Mononuclear cell (primary cell): ENCODE measurements at regions not wholly inside any gene's neighbourhood (a gene's known extent, or its start where the extent isn't known, plus 50 kb on each side); places are given as distances from the start of the nearest gene placed in this dataset.

Source experiments
- H3K27me3 ChIP-seq: 2 replicates; pipeline ENCODE4 v1.6.0; 2011; ENCODE audit warnings: low read length, control low read depth; ENCODE audit not compliant: insufficient read depth
- H3K4me1 ChIP-seq: 2 replicates; pipeline ENCODE4 v1.5.1; 2011; ENCODE audit warnings: mild to moderate bottlenecking, low read length, control low read depth; ENCODE audit not compliant: insufficient read depth
- H3K4me3 ChIP-seq: 2 replicates; pipeline ENCODE4 v1.5.1; 2011; ENCODE audit warnings: mild to moderate bottlenecking, low read length, moderate library complexity
- H3K9me3 ChIP-seq: 2 replicates; pipeline ENCODE4 v1.5.1; 2011; ENCODE audit warnings: low read depth, mild to moderate bottlenecking, control low read depth, low read length

GRCh38 chr10:117734731-117735405 is 192.3 kb downstream of the EMX2 start:
- peaks cover 56% of the 10 kb centered on the region for H3K27me3 ChIP-seq
- no peaks in the 10 kb centered on the region for H3K9me3 ChIP-seq
- no peak overlapping the region for H3K4me3 ChIP-seq
- H3K4me1 ChIP-seq = no peaks in the 10 kb centered on the region

- no peaks in the 10 kb centered on the region for H3K4me1 ChIP-seq
- H3K27me3 ChIP-seq = peaks cover 45% of the 10 kb centered on the region
- H3K9me3 ChIP-seq = no peaks in the 10 kb centered on the region
- no peak overlapping the region for H3K4me3 ChIP-seq
Observed at GRCh38 chr10:117736655-117737054, 194.1 kb downstream of the EMX2 start.

GRCh38 chr10:117740088-117740487 is 197.5 kb downstream of the EMX2 start:
- H3K4me3 ChIP-seq = no peak overlapping the region
- peaks cover 12% of the 10 kb centered on the region for H3K27me3 ChIP-seq
- no peaks in the 10 kb centered on the region for H3K4me1 ChIP-seq
- H3K9me3 ChIP-seq = no peaks in the 10 kb centered on the region

- Histone ChIP-seq H3K4me1 (no peaks in the 10 kb centered on the region), H3K9me3 (no peaks in the 10 kb centered on the region), H3K27me3 (peaks cover 6% of the 10 kb centered on the region), H3K4me3 (no peak overlapping the region)
Observed at GRCh38 chr10:117740691-117741222, 198.2 kb downstream of the EMX2 start.

- Histone ChIP-seq H3K9me3 (no peaks in the 10 kb centered on the region), H3K4me1 (no peaks in the 10 kb centered on the region), H3K4me3 (no peak overlapping the region), H3K27me3 (no peaks in the 10 kb centered on the region)
Observed at GRCh38 chr10:117741524-117741923, 199.0 kb downstream of the EMX2 start.

- Histone ChIP-seq H3K4me1 (no peaks in the 10 kb centered on the region), H3K27me3 (no peaks in the 10 kb centered on the region), H3K4me3 (no peak overlapping the region), H3K9me3 (no peaks in the 10 kb centered on the region)
Observed at GRCh38 chr10:117743509-117743908, 201.0 kb downstream of the EMX2 start.

GRCh38 chr10:117745301-117745700 is 202.8 kb downstream of the EMX2 start:
- Histone ChIP-seq H3K4me3 (no peak overlapping the region), H3K4me1 (no peaks in the 10 kb centered on the region), H3K9me3 (no peaks in the 10 kb centered on the region), H3K27me3 (no peaks in the 10 kb centered on the region)

GRCh38 chr10:117746541-117747448 is 204.2 kb downstream of the EMX2 start:
- Histone ChIP-seq H3K4me3 (no peak overlapping the region), H3K4me1 (no peaks in the 10 kb centered on the region), H3K27me3 (no peaks in the 10 kb centered on the region), H3K9me3 (no peaks in the 10 kb centered on the region)

- Histone ChIP-seq H3K9me3 (no peaks in the 10 kb centered on the region), H3K27me3 (no peaks in the 10 kb centered on the region), H3K4me3 (no peak overlapping the region), H3K4me1 (no peaks in the 10 kb centered on the region)
Observed at GRCh38 chr10:117747636-117748035, 205.1 kb downstream of the EMX2 start.

- no peaks in the 10 kb centered on the region for H3K4me1 ChIP-seq
- no peaks in the 10 kb centered on the region for H3K27me3 ChIP-seq
- no peak overlapping the region for H3K4me3 ChIP-seq
- no peaks in the 10 kb centered on the region for H3K9me3 ChIP-seq
Observed at GRCh38 chr10:117748058-117748457, 205.5 kb downstream of the EMX2 start.

- H3K4me1 ChIP-seq = no peaks in the 10 kb centered on the region
- H3K4me3 ChIP-seq = no peak overlapping the region
- no peaks in the 10 kb centered on the region for H3K27me3 ChIP-seq
- no peaks in the 10 kb centered on the region for H3K9me3 ChIP-seq
Observed at GRCh38 chr10:117750616-117751015, 208.1 kb downstream of the EMX2 start.

- Histone ChIP-seq H3K4me1 (no peaks in the 10 kb centered on the region), H3K27me3 (no peaks in the 10 kb centered on the region), H3K9me3 (no peaks in the 10 kb centered on the region), H3K4me3 (no peak overlapping the region)
Observed at GRCh38 chr10:117751259-117751658, 208.7 kb downstream of the EMX2 start.

GRCh38 chr10:117752103-117752502 is 209.6 kb downstream of the EMX2 start:
- H3K4me1 ChIP-seq = no peaks in the 10 kb centered on the region
- no peaks in the 10 kb centered on the region for H3K9me3 ChIP-seq
- no peak overlapping the region for H3K4me3 ChIP-seq
- H3K27me3 ChIP-seq = no peaks in the 10 kb centered on the region

- no peaks in the 10 kb centered on the region for H3K27me3 ChIP-seq
- no peak overlapping the region for H3K4me3 ChIP-seq
- H3K4me1 ChIP-seq = no peaks in the 10 kb centered on the region
- no peaks in the 10 kb centered on the region for H3K9me3 ChIP-seq
Observed at GRCh38 chr10:117754770-117755658, 212.5 kb downstream of the EMX2 start.

- Histone ChIP-seq H3K27me3 (no peaks in the 10 kb centered on the region), H3K9me3 (no peaks in the 10 kb centered on the region), H3K4me3 (no peak overlapping the region), H3K4me1 (no peaks in the 10 kb centered on the region)
Observed at GRCh38 chr10:117755659-117756014, 213.1 kb downstream of the EMX2 start.
